Astrocyte (in vitro differentiated cells and primary cell): ENCODE measurements at regions not wholly inside any gene's neighbourhood (a gene's known extent, or its start where the extent isn't known, plus 50 kb on each side); places are given as distances from the start of the nearest gene placed in this dataset.
"Not testable (repeated sequence)": the region's sequence is repeated elsewhere in the genome, so short reads cannot be mapped to it uniquely, and the experiment has no call there.

Source experiments
- EZH2 ChIP-seq: IDR thresholded peaks from 2 replicates; pipeline ENCODE4 v1.6.1; 2012; ENCODE audit warnings: mild to moderate bottlenecking, low read length, inconsistent platforms; ENCODE audit not compliant: insufficient read depth
- TF ChIP-seq, protein P1 (sequence below): IDR thresholded peaks from 2 replicates; pipeline ENCODE4 v1.5.1; 2011; ENCODE audit warnings: low read depth, mild to moderate bottlenecking, inconsistent platforms, low read length, moderate library complexity; ENCODE audit not compliant: insufficient read depth

DNA sequence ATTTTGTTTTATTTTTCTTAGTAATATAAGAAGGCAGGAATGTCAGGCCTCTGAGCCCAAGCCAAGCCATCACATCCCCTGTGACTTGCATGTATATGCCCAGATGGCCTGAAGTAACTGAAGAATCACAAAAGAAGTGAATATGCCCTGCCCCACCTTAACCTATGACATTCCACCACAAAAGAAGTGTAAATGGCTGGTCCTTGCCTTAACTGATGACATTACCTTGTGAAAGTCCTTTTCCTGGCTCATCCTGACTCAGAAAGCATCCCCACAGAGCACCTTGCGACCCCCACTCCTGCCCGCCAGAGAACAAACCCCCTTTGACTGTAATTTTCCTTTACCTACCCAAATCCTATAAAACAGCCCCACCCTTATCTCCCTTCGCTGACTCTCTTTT is 406.2 kb upstream of the RORB start:
- TF ChIP-seq, protein P1, sequence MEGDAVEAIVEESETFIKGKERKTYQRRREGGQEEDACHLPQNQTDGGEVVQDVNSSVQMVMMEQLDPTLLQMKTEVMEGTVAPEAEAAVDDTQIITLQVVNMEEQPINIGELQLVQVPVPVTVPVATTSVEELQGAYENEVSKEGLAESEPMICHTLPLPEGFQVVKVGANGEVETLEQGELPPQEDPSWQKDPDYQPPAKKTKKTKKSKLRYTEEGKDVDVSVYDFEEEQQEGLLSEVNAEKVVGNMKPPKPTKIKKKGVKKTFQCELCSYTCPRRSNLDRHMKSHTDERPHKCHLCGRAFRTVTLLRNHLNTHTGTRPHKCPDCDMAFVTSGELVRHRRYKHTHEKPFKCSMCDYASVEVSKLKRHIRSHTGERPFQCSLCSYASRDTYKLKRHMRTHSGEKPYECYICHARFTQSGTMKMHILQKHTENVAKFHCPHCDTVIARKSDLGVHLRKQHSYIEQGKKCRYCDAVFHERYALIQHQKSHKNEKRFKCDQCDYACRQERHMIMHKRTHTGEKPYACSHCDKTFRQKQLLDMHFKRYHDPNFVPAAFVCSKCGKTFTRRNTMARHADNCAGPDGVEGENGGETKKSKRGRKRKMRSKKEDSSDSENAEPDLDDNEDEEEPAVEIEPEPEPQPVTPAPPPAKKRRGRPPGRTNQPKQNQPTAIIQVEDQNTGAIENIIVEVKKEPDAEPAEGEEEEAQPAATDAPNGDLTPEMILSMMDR = not testable (repeated sequence)
- TF ChIP-seq EZH2 = not testable (repeated sequence)
